ENCODE measurements at regions not wholly inside any gene's neighbourhood (a gene's known extent, or its start where the extent isn't known, plus 50 kb on each side); places are given as distances from the start of the nearest gene placed in this dataset.
A peak's percentile ranks its signal among the peaks of the same experiment; 100 is the strongest.

DNA sequence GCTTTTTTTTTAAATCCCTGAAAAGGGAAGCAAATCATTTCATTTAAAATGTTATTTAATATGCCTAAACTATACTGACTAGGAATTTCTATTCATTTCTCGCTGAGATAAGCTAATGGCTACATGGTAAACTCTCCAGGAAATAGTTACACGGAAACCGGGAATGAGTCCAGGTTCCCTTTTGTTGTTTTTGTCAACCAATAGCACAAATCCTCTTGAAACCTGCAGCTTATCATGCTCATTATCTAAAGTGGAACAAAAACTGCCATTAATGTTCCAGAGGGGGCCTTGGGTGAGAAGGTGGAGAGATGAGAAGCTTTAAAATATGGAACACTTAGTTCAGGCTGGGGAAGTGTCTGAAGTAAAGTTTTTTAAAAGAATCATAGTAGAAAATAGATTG, 113.5 kb upstream of the ALCAM start:
- peaks cover 15% of the 10 kb centered on the region for H3K4me1 Mint-ChIP-seq
- TF ChIP-seq, protein P1, sequence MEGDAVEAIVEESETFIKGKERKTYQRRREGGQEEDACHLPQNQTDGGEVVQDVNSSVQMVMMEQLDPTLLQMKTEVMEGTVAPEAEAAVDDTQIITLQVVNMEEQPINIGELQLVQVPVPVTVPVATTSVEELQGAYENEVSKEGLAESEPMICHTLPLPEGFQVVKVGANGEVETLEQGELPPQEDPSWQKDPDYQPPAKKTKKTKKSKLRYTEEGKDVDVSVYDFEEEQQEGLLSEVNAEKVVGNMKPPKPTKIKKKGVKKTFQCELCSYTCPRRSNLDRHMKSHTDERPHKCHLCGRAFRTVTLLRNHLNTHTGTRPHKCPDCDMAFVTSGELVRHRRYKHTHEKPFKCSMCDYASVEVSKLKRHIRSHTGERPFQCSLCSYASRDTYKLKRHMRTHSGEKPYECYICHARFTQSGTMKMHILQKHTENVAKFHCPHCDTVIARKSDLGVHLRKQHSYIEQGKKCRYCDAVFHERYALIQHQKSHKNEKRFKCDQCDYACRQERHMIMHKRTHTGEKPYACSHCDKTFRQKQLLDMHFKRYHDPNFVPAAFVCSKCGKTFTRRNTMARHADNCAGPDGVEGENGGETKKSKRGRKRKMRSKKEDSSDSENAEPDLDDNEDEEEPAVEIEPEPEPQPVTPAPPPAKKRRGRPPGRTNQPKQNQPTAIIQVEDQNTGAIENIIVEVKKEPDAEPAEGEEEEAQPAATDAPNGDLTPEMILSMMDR (IDR thresholded peaks at IDR 0.05; ENCODE audit: unreplicated experiment in 3 of 3) = no peak
- peaks cover 19% of the 10 kb centered on the region for H3K9me3 Mint-ChIP-seq
- H3K4me3 Mint-ChIP-seq = no peak overlapping the region
- H3K27me3 Mint-ChIP-seq (ENCODE audit: low read depth) = no peaks in the 10 kb centered on the region
- H3K27ac Mint-ChIP-seq = peak overlapping the region in 1 of 3 experiments; percentile 41
- H3K36me3 Mint-ChIP-seq (ENCODE audit: low read depth) = no peaks in the 10 kb centered on the region

DNA sequence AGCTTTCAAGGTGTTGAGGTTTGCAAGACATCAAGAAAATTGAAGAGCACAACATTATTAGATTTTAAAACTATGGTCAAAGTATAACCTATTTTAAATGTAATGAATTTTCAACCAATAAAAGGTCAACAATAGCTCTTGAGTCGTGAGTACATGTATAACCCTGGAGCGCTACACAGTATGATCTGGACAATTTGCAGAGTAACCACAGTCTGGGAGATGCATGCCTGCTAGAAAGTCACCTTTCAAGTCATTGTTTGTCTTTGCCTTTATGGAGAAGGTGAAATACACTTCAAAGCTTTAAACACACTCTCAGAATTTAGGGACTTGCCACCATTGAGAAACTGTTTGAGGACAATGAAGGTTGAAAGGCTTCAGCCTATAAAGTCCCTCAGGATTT, 112.6 kb upstream of the ALCAM start:
- Mint-ChIP-seq H3K36me3 (ENCODE audit: low read depth) (no peaks in the 10 kb centered on the region), H3K27ac (no peak overlapping the region), H3K27me3 (ENCODE audit: low read depth) (no peaks in the 10 kb centered on the region), H3K4me3 (no peak overlapping the region), H3K9me3 (peaks cover 19% of the 10 kb centered on the region), H3K4me1 (peaks cover 21% of the 10 kb centered on the region)
- TF ChIP-seq, protein P1 (IDR thresholded peaks at IDR 0.05; ENCODE audit: unreplicated experiment in 3 of 3) = no peak

DNA sequence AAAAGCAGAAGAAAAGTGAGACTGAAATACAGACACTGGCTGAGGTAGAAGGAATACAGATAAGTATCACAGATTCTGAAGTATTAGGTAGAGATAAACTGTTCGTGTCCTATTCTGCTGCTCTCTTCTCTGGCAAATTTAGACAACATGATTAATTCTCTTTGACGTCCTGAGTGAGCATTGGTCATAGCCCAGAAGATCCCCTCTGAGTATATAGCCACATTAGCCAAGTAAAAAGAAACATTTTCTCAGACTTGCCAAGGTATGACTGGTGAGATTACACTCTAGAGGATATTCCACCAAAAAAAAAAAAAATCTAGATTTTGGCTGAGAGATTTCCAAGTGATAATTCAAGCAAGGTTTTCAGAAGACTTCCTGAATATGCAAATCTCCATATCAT, 111.4 kb upstream of the ALCAM start:
- peaks cover 10% of the 10 kb centered on the region for H3K9me3 Mint-ChIP-seq
- peaks cover 21% of the 10 kb centered on the region for H3K4me1 Mint-ChIP-seq
- TF ChIP-seq, protein P1 (IDR thresholded peaks at IDR 0.05; ENCODE audit: unreplicated experiment in 3 of 3) = no peak

DNA sequence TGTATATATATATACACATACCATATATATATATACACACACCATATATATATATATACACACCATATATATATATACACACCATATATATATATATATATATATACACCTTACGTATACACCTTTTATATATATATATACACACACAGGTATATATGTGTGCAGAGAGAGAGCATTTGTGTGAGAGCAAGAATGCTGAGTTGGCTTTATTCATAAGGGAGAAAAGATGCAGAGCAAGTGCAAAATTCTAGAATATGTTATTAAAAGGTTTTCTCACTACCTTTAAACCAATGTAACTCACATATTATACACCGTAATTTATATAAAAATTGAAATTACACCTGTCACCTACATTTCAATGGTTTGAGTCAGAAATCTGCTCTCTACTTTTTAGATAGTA, 107.2 kb upstream of the ALCAM start:
- Mint-ChIP-seq H3K4me1 (peaks cover 21% of the 10 kb centered on the region), H3K4me3 (no peak overlapping the region), H3K9me3 (peaks cover 5% of the 10 kb centered on the region), H3K36me3 (ENCODE audit: low read depth) (no peaks in the 10 kb centered on the region), H3K27ac (peak overlapping the region in 2 of 3 experiments; percentile 79 to 84), H3K27me3 (ENCODE audit: low read depth) (no peaks in the 10 kb centered on the region)
- TF ChIP-seq, protein P1 (IDR thresholded peaks at IDR 0.05; ENCODE audit: unreplicated experiment in 3 of 3) = no peak

More for the DNA sequence above, 111.4 kb upstream of the ALCAM start:
- Mint-ChIP-seq H3K27me3 (ENCODE audit: low read depth) (no peaks in the 10 kb centered on the region), H3K36me3 (ENCODE audit: low read depth) (no peaks in the 10 kb centered on the region), H3K27ac (peak overlapping the region in 1 of 3 experiments; percentile 24), H3K4me3 (no peak overlapping the region)

DNA sequence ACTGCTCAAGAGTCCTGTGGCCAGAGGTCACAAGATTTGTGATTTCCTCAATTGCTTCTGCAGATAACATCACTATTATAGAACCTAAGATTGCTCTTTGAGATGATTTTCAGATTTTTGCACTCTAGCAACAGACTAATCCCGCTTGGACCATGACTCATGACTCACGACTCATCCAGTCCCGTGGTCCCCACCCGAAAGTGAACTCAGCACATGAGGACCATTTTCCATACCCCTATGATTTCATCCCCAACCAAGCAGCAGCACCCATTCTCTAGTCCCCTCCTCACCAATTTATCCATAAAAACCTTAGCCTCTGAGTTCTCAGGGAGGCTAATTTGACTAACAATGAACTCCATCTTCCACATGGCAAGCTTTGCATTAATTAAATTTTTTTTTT, 106.3 kb upstream of the ALCAM start:
- H3K27ac Mint-ChIP-seq = peak overlapping the region; percentile 37 to 84 (median 79)
- H3K27me3 Mint-ChIP-seq (ENCODE audit: low read depth) = no peaks in the 10 kb centered on the region
- no peaks in the 10 kb centered on the region for H3K36me3 Mint-ChIP-seq (ENCODE audit: low read depth)
- no peak overlapping the region for H3K4me3 Mint-ChIP-seq
- peaks cover 5% of the 10 kb centered on the region for H3K9me3 Mint-ChIP-seq
- TF ChIP-seq, protein P1 (IDR thresholded peaks at IDR 0.05; ENCODE audit: unreplicated experiment in 3 of 3) = no peak
- H3K4me1 Mint-ChIP-seq = peaks cover 14% of the 10 kb centered on the region

DNA sequence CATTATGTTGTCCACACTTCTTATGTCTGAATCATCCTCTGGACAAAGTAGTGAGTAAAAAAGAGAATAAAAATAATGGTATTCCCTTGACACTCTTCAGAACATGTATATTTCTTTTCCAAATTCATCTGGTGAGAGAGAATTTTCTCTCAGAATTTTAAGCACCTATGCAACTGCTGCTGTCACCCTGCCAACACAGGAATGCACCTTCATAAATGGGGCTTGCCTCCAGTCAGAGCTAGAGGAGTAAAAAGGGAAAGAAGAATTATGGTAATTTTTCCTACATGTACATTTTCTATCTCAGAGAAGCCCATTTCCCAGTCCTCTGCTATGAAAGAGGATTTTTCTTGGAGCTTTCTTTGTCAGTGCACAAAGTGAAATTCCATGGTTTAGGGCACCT, 92.2 kb upstream of the ALCAM start:
- Mint-ChIP-seq H3K4me3 (no peak overlapping the region), H3K9me3 (peaks cover 4% of the 10 kb centered on the region), H3K4me1 (peaks cover 30% of the 10 kb centered on the region), H3K27ac (peak overlapping the region in 2 of 3 experiments; percentile 28 to 33), H3K36me3 (ENCODE audit: low read depth) (no peaks in the 10 kb centered on the region), H3K27me3 (ENCODE audit: low read depth) (no peaks in the 10 kb centered on the region)
- TF ChIP-seq, protein P1 (IDR thresholded peaks at IDR 0.05; ENCODE audit: unreplicated experiment in 3 of 3) = no peak
